NCI-H1417 (cell line): ENCODE measurements at regions not wholly inside any gene's neighbourhood (a gene's known extent, or its start where the extent isn't known, plus 50 kb on each side); places are given as distances from the start of the nearest gene placed in this dataset.
"Not testable (repeated sequence)": the region's sequence is repeated elsewhere in the genome, so short reads cannot be mapped to it uniquely, and the experiment has no call there.

Experiments used
- DNase-seq, 3 experiments: peaks; one replicate each; lab custom pipeline; 2025; lab: John Stamatoyannopoulos, UW

- not testable (repeated sequence) for DNase-seq
Measured at GRCh38 chr4:131762234-131762633, 1386.9 kb upstream of the PCDH10 start.

- no peak for DNase-seq
Measured at GRCh38 chr4:131764730-131765129, 1384.4 kb upstream of the PCDH10 start.

- peak in 1 of 3 experiments; percentile 8 for DNase-seq
Measured at GRCh38 chr4:131774382-131774781, 1374.7 kb upstream of the PCDH10 start.

- DNase-seq: not testable (repeated sequence)
Measured at GRCh38 chr4:131810565-131810964, 1338.5 kb upstream of the PCDH10 start.
